ENCODE measurements at regions not wholly inside any gene's neighbourhood (a gene's known extent, or its start where the extent isn't known, plus 50 kb on each side); places are given as distances from the start of the nearest gene placed in this dataset.

- intact Hi-C loops (cut with DNase I): no loop called here
- TF ChIP-seq CTCF (IDR thresholded peaks at IDR 0.05) (no peak), POLR2A (IDR thresholded peaks at IDR 0.05) (no peak)
- H3K27me3 ChIP-seq: no peaks in the 10 kb centered on the region
- H3K27ac ChIP-seq: no peak overlapping the region
- 79% methylated on average over 4 of the region's 4 CpGs for WGBS (ENCODE audit: insufficient coverage, low coverage, low lambda C conversion rate, missing lambda C conversion rate)
- H3K4me3 ChIP-seq: no peak overlapping the region
- H3K36me3 ChIP-seq: no peaks in the 10 kb centered on the region
- DNase-seq (no peak), ATAC-seq (no peak)
- no peaks in the 10 kb centered on the region for H3K4me1 ChIP-seq
- H3K9me3 ChIP-seq: no peaks in the 10 kb centered on the region
Observed at GRCh38 chr5:4882186-4882585, 257.9 kb upstream of the ADAMTS16 start.

GRCh38 chr5:4883360-4883759 is 256.8 kb upstream of the ADAMTS16 start:
- Histone ChIP-seq H3K36me3 (no peaks in the 10 kb centered on the region), H3K4me1 (no peaks in the 10 kb centered on the region), H3K9me3 (no peaks in the 10 kb centered on the region), H3K27ac (no peak overlapping the region), H3K4me3 (no peak overlapping the region), H3K27me3 (no peaks in the 10 kb centered on the region)
- intact Hi-C loops (cut with DNase I): no loop called here
- TF ChIP-seq POLR2A (IDR thresholded peaks at IDR 0.05) (no peak), CTCF (IDR thresholded peaks at IDR 0.05) (no peak)
- DNase-seq: no peak
- 67% methylated on average over 4 of the region's 6 CpGs for WGBS (ENCODE audit: insufficient coverage, low coverage, low lambda C conversion rate, missing lambda C conversion rate)
- ATAC-seq: no peak

GRCh38 chr5:4893063-4893744 is 246.9 kb upstream of the ADAMTS16 start:
- Histone ChIP-seq H3K27me3 (no peaks in the 10 kb centered on the region), H3K4me3 (no peak overlapping the region), H3K36me3 (no peaks in the 10 kb centered on the region), H3K4me1 (no peaks in the 10 kb centered on the region), H3K9me3 (no peaks in the 10 kb centered on the region), H3K27ac (no peak overlapping the region)
- no peak for TF ChIP-seq CTCF (IDR thresholded peaks at IDR 0.05)
- no peak for TF ChIP-seq POLR2A (IDR thresholded peaks at IDR 0.05)
- DNase-seq (no peak), ATAC-seq (no peak)
- intact Hi-C loops (cut with DNase I): no loop called here
- WGBS (ENCODE audit: insufficient coverage, low coverage, low lambda C conversion rate, missing lambda C conversion rate): 44% methylated on average over 2 of the region's 9 CpGs

GRCh38 chr5:4896328-4896727 is 243.8 kb upstream of the ADAMTS16 start:
- intact Hi-C loops (cut with DNase I): no loop called here
- DNase-seq: no peak
- Histone ChIP-seq H3K36me3 (no peaks in the 10 kb centered on the region), H3K27ac (no peak overlapping the region), H3K9me3 (no peaks in the 10 kb centered on the region), H3K4me1 (no peaks in the 10 kb centered on the region), H3K4me3 (no peak overlapping the region), H3K27me3 (no peaks in the 10 kb centered on the region)
- 35% methylated on average over 5 of the region's 5 CpGs for WGBS (ENCODE audit: insufficient coverage, low coverage, low lambda C conversion rate, missing lambda C conversion rate)
- ATAC-seq: no peak
- no peak for TF ChIP-seq CTCF (IDR thresholded peaks at IDR 0.05)
- TF ChIP-seq POLR2A (IDR thresholded peaks at IDR 0.05): no peak
